Nucleus accumbens (tissue), 56 donors: ENCODE measurements at regions not wholly inside any gene's neighbourhood (a gene's known extent, or its start where the extent isn't known, plus 50 kb on each side); places are given as distances from the start of the nearest gene placed in this dataset.

Source experiments
- DNase-seq, 56 donors: peaks; one replicate each; lab custom pipeline; 2025; lab: John Stamatoyannopoulos, UW

- peak in 1 of 56 donors; percentile 31 for DNase-seq
These were observed 56.1 kb downstream of the RMI2 start for GRCh38 chr16:11401161-11402050.

DNA sequence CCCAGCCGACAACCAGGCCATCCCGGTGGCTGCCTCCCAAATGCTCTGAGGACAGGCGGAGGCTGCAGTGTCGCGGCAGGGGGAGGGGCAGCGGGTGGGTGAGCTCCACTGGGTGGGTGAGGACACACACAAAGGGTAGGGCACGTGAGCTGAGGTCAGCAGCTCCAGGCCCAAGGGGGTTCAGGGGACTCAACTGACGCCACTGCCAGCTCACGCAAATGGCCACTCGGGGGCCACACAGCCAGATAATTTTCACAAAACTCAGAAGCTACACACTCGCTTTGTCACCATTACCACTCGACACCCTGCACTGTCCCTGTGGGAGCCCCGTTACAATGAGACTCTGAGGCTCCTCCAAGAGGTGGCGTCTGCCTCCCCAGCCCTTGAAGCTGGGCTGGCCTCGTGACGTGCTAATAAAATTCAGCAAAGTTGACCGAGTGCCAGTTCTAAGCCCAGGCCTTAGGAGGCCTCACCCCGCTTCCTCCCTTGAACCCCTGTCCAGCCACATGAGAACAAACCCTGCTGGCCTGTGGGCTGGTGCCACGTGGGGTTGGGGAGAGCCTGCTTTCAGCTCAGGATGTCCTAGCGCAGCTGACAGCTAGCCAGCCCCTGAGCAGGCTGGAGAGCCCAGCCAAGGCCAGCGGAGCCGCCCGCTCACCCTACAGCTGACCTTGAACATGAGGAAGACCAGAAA lies 56.9 kb downstream of the RMI2 start:
- DNase-seq = peak in 2 of 56 donors; percentile 12 to 18

GRCh38 chr16:11402745-11403533 lies 57.7 kb downstream of the RMI2 start:
- DNase-seq = no peak

GRCh38 chr16:11403534-11403795 lies 58.2 kb downstream of the RMI2 start:
- DNase-seq = no peak

DNA sequence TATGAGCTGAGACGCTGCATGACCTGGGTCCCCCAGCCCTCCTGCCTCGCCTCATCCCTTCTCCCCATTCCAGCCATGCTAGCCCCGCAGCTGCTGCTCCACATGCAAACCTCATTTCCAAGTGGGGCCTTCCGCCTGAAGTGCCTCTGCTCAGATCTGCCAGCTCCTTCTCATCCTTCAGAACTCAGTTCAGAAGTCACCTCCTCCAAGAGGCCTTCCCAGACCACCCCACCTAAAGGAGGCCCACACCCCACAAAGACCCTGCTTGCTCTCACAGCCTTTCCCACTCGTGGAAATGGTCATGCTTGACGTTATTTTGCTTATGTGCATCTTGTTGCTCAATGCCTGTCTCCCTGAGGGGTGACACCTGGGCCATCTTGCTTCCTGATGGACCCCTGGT lies 58.7 kb downstream of the RMI2 start:
- DNase-seq = no peak

- no peak for DNase-seq
These were observed 59.3 kb downstream of the RMI2 start for GRCh38 chr16:11404603-11405002.

DNA sequence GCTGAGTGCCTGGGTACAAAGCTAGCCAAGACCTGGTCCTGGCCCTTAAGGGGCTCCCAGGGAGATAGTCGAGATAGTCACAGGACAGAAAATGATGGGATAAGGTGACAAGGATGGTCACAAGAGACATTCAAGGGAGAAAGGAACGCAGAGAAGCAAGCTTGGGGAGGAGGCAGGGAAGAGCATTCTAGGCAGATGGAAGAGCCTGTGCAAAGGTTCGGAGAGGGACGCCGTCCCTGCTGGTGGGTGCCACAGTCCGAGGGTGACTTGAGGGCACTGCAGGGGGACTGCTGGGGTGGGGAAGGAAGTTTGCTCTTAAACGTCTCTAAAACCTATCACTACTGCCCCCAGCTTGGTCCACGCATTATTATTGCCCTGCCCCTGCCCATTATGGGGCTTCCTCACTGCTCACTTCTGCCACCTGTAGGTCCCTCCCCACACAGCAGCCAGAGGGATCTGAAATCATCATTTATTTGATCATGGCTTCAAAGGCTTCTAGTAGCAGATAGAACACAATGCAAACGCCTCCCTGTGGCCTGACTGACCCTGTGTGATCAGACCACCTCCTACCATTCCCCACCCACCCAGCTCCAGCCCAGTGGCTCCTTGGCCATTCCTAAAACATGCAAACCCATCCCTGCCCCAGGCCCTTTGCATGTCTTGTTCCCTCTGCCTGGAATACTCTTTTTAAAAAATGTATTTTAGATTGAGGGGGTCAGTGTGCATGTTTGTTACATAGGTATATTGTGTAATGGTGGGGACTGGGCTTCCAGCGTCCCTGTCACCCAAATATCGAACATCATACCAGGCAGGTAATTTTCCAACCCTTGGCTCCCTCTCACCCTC lies 60.3 kb downstream of the RMI2 start:
- DNase-seq = peak in 1 of 56 donors; percentile 5

- DNase-seq = no peak
These were observed 60.9 kb downstream of the RMI2 start for GRCh38 chr16:11406177-11406560.

GRCh38 chr16:11407047-11407982 lies 62.1 kb downstream of the RMI2 start:
- peak in 30 of 56 donors; percentile 1 to 78 (median 12) for DNase-seq

DNA sequence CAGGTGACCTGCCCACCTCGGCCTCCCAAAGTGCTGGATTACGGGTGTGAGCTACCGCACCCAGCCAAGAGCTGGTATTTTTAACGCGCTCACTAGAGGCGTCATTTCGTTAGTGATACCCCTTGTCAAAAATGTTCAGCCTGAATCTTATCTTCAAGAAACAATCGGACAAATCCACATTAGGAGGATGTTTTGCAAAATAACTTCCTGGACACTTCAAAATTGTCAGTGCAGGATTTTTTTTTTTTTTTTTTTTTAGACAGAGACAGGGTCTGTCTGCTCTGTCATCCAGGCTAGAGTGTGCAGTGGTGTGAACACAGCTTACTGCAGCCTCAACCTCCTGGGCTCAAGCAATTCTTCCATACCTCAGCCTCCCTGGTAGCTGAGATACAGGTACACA lies 63.0 kb downstream of the RMI2 start:
- no peak for DNase-seq

- DNase-seq = no peak
These were observed 64.1 kb downstream of the RMI2 start for GRCh38 chr16:11409398-11409797.

DNA sequence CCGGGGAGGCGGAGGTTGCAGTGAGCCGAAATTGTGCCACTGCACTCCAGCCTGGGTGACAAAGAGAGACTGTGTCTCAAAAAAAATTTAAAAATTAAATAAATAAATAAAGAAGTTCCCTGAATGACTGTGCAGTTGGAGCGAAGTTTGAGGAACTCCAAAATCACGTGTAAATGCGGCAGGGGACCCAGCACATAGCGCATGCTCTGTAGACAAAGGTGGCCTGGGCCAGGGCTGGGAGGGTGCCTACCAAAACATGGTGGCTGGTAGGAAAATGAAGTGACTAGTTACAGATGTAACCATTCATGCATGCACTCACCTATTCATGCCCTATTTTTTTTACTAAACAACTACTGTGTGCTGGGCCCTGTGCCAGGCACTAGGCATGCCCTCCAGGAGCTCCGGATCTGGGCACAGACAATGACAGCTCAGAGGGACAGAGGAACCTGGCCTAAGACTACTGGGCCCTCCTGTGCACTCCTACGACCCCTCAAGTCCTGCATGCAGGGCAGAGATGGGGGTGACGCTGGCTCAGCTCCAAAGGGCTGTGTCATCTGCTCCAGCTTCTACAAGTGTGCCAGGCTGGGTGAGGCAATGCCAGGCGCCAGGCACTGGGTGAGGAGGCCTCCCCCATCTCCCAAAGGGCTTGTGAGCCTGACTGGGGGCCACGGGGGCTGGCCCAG lies 65.3 kb downstream of the RMI2 start:
- DNase-seq = no peak

GRCh38 chr16:11411059-11411550 lies 65.8 kb downstream of the RMI2 start:
- no peak for DNase-seq

GRCh38 chr16:11412175-11412904 lies 67.1 kb downstream of the RMI2 start:
- no peak for DNase-seq

DNA sequence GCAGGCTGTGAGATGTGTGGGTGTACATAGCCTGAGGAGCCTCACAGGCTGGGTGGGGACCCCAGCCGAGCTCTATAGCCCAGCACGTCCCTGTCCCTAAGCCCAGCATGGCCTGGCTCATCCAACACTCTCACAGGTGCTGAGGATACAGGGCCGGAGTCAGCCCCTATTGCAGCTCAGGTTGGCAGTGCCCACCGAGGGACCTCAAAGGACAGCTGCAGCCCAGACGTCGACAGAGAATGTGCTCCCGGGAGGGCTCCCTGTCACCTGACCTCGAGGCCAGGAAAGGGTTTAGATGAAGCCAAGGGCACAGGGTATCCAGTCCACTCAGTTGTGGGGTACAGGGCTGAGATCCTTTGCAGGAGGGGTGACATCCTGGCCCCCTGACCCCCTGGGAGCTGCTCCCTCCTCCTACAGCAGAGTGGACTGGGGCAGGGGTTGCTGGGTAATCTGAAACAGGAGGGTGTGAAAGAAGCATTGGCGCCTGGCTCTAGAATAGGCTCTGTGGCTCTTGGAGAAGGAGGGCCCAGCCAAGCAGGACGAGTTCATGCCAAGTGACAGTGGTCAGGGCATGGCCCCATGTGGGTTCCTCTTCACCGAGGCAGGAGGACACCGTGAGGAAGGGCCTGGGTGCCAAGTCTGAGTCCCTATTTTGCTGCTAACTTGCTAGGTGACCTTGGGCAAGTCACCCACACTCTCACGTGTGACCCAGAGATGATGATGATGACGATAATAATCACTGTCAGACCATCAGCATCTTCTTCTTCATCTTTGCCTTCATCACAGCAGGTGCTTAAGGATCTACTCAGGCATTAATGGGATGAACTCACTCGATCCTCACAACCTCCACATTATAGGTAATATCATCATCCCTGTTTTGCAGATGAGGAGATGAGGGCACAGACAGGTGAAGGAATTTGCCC lies 68.0 kb downstream of the RMI2 start:
- no peak for DNase-seq

DNA sequence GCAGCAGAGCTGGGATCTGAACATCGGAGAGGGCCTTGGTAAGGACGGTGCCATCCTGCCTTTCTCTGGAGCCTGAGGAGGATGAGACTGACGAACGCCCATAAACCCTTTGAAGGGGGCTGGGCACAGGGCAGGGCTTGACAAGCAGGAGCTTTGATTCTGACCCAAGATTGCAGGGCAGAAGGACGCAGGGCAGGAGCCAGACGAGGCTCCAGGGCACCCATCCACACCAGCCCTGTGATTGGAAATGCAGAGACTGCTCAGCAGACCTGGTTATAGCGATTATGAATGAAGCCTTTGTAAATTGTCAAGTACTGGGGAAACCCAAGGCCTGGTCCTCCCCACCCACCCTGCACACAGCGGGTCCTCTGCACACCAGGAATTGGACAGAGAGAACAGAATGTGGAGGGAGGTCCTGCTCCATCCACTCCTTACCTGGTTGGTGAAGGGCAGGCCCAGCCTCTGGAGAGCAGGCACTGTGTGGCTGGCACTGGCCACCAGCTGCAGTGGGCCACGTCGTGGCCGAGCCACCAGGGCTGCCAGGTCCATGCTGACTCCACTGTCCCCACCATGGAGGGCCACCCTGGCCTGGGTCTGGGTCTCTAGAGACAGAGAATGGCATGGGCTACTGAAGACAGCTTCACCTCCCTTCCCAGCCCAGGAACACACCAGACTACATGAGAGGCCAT lies 68.8 kb downstream of the RMI2 start:
- DNase-seq = no peak
